Hematopoietic multipotent progenitor cell treated with erythropoietin and hydrocortisone succinate and interleukin-3 and kit ligand, for 8 days (in vitro differentiated cells): ENCODE measurements at regions not wholly inside any gene's neighbourhood (a gene's known extent, or its start where the extent isn't known, plus 50 kb on each side); places are given as distances from the start of the nearest gene placed in this dataset.

Experiments
- DNase-seq: peaks from one replicate; pipeline ENCODE4 v3.0.0-alpha.2; 2015

DNA sequence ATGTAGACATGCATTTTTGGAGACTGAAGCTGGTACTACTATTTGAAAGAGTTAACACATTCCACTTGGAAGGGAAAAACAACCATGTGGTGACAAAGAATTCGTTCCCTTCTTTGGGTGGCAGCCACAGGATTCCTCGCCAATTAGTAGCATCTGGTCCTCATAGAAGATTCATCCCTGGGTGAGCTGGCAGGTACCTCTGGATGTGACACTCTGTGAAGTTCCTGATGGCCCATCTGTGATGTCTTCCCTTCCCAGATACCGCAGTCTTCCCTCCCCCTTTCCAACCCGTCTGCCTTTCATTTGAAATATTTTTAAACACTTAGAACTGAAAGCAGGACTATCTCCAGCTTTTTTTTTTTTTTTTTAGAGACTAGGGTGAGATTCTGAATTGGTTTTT lies 569.5 kb downstream of the TYW1 start:
- DNase-seq = no peak

DNA sequence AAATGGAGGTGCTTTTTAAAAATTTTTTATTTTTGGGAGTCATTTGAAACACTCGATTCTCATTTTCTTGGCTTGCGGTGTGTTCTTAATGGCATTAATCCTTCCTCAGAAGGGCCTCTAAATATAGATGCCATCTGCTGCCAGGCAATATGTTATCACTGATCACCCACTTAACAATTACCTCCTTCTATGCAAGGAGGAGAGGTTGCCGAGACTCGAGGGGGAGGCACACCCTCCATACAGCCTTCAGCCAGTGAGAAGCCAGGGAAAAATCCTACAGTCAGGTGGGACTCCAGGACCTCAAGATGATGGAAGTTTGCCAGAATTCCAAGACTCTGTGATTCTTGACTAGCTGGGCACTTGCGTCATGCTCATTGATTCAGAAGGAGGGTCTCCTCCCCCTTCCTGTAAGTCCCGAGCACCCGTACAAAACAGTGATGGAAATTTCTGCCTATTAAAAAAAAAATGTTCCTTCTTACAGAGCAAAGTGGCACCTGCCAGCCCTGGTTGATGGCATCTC lies 574.5 kb downstream of the TYW1 start:
- no peak for DNase-seq

GRCh38 chr7:67573639-67574038 lies 577.0 kb downstream of the TYW1 start:
- no peak for DNase-seq

- DNase-seq = no peak
Observed at GRCh38 chr7:67588631-67589030, 592.0 kb downstream of the TYW1 start.

- no peak for DNase-seq
Observed at GRCh38 chr7:67589183-67589582, 592.5 kb downstream of the TYW1 start.

DNA sequence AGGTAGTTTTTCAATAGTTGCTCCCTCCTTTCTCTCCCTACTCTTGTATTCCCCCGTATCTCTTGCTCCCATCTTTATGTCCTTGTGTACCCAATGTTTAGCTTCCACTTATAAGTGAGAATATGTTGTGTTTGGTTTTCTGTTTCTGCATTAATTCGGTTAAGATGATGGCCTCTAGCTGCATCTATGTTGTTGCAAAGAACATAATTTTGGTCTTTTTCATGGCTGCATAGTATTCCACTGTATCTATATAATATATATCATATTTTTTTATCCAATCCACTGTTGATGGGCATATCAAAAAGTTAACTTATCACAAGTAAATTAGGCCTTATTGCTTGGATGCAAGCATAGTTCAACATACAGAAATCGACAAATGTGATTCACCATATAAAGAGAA lies 594.0 kb downstream of the TYW1 start:
- no peak for DNase-seq

- no peak for DNase-seq
Observed at GRCh38 chr7:67593794-67594193, 597.2 kb downstream of the TYW1 start.

DNA sequence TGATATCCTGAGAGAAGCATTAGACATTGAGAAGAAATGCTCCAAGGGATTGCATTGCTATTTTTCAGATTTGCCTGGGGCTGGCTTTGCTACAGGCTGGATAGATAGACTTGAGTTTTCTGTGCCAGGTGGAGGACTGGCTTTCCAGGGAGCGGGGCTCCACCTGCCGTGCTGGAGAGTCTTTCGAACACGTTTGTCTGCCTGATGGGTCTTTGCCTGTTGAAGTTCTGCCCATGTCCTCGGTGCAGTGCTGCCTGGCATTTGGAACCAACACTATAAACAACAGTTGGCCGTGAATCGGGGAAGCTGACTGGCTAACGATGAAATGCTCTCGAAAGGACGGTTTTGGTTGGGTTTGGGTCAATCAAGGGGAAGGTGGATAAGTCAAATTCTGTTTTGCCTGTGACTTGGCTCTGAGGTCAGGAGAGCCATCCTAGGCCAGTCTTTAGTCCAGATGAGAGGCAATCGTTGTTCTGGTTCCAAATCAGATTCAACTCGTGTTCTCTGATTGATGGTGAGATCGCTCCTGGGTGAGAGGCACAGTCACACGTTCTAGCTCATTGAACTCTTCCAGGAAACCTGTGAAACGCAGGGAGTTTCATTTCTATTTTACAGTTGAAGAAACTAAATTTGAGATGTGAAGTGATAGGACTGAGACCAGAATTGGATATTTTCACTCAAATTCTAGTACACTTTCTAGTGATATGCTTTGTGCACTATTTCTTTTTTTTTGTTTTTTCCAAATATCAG lies 599.0 kb downstream of the TYW1 start:
- DNase-seq = no peak

- no peak for DNase-seq
Observed at GRCh38 chr7:67597161-67597560, 600.5 kb downstream of the TYW1 start.

- DNase-seq = no peak
Observed at GRCh38 chr7:67598469-67598868, 601.8 kb downstream of the TYW1 start.

DNA sequence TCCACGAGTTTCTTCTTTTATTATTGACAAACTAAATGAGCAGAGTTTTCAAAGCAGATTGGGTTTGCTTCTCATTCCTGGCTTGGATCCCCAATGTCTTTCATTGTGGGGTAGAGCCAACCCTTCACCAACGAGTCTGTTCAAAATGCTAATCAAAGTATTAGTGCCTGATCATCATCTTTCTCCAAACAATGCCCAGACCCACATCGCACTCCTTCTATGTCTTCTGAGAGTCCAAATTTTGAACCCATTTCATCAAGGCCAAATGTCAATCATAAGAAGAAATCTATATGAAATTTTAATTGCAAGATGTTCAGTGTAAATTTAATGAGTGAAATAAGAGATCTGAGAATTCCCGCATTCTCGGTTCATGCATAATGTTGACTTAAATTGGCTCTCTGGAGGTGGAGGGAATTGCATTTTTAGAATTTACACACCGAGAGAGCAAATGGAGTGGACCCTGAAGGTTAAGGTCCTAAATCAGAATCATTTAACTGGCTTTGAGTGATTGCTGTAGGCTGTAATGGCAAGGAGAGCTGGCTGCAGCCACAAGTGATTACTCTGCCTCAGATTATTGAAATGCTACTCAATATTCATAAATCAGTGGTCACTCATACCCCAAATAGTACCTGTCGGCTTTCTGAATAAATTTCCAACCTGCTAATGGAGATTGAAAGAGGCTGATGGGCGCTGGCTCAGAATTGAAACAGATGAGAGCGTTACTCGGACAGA lies 602.9 kb downstream of the TYW1 start:
- no peak for DNase-seq

- DNase-seq = no peak
Observed at GRCh38 chr7:67602246-67602887, 605.7 kb downstream of the TYW1 start.

GRCh38 chr7:67604461-67605386 lies 608.1 kb downstream of the TYW1 start:
- no peak for DNase-seq

DNA sequence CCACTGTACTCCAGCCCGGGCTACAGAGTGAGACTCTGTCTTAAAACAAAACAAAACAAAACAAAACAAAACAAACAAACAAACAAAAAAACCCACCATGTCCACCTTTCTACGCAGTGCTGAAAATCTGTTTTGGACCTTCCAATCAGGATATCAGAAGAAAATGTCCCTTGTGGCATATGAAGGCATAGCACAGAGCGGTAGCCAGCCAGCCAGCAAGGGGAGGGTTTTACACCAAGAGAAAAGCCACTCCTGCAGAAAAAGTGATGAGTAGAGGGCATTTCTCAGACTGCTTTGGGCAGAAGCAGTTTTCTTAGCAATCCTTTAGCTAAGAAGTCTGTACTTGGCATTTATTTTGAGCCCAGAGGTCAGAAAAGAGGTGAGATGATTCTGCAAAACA lies 612.2 kb downstream of the TYW1 start:
- DNase-seq = no peak

GRCh38 chr7:67610897-67611296 lies 614.3 kb downstream of the TYW1 start:
- no peak for DNase-seq

DNA sequence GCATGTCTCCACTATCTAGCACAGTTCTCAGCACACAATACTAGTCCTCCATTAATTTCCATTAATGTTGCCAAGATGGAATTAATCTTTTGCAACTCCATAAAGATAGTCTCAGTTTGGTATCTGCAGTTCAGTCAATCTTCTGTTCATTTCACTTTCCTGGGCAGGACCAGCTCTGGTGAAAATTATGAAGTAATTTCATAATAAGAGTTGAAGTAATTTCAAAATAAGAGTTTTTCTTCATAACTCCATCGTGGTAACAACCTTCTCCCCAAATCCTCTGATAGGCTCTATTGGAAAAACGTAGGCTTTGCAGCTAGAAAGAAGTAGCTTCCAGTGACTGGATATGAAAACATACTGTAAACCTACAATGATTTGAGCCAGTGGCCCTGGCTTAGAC lies 618.2 kb downstream of the TYW1 start:
- no peak for DNase-seq

GRCh38 chr7:67616517-67616916 lies 619.9 kb downstream of the TYW1 start:
- DNase-seq = no peak

- DNase-seq = no peak
Observed at GRCh38 chr7:67618556-67619162, 622.0 kb downstream of the TYW1 start.

GRCh38 chr7:67619175-67619574 lies 622.5 kb downstream of the TYW1 start:
- no peak for DNase-seq

DNA sequence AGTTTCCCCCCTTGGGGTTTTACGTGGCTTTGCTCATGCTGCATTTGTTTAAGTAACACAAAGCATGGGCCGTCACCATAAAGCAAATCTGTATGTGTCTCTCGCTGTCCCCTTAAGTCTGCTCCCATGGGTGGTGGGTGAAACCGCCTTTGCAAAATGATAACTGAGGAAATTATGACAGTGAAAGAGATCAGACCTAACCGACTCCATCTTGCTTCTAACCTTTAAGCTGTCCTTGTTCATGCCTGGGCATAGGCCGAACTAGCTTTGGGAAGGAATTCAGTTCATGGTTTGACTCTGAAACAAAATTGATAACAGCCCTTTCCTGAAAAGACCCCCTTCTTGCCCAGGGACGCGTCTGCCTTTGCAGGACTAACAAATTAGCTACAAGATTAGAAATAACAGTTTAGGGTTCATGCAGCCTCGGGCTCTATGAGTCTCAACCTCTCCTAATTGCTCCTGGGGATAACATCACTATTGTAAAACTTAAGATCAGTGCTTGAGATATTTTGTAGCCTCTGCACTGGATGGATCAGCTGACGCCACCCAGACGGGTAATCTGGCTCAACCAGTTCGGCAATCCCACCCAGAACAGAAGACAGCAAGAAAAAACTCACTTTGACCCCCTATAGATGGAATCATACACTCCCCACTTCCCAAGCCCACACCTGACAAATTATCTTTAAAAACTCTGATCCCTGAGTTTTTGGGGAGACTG lies 623.7 kb downstream of the TYW1 start:
- DNase-seq = no peak

GRCh38 chr7:67621704-67622103 lies 625.1 kb downstream of the TYW1 start:
- no peak for DNase-seq
